IPS-NIHi11 (cell line): ENCODE measurements at regions not wholly inside any gene's neighbourhood (a gene's known extent, or its start where the extent isn't known, plus 50 kb on each side); places are given as distances from the start of the nearest gene placed in this dataset.
"Not testable (repeated sequence)": the region's sequence is repeated elsewhere in the genome, so short reads cannot be mapped to it uniquely, and the experiment has no call there.

ENCODE experiments used
- DNase-seq: peaks from one replicate; pipeline ENCODE4 v3.0.0; 2012; ENCODE audit warnings: mixed read lengths, low spot score

DNA sequence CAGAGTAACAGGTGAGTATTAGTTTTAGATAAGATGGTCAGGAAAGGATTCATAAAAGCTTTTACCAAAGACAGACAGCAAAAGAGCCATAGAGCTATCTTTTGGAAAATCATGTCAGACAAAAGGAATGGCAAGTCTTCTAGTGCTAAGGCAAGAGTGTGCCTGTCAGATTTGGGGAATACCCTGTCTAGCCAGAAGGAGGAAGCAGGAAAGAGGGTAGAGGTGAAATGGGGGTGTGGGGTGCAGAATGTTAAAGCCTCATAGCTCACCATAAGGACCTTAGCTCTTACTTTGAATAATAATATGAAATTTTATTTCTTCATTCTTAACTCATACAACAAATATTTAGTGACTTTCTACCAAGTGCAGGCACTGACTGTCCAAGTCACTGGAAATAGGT lies 512.1 kb upstream of the ROBO2 start:
- no peak for DNase-seq

GRCh38 chr3:76532158-76532822 lies 507.6 kb upstream of the ROBO2 start:
- DNase-seq: no peak

GRCh38 chr3:76533710-76534109 lies 506.2 kb upstream of the ROBO2 start:
- DNase-seq: not testable (repeated sequence)

- DNase-seq: not testable (repeated sequence)
These were observed 502.0 kb upstream of the ROBO2 start for GRCh38 chr3:76537857-76538256.

GRCh38 chr3:76547674-76548073 lies 492.2 kb upstream of the ROBO2 start:
- no peak for DNase-seq

- no peak for DNase-seq
These were observed 489.2 kb upstream of the ROBO2 start for GRCh38 chr3:76550522-76551201.

DNA sequence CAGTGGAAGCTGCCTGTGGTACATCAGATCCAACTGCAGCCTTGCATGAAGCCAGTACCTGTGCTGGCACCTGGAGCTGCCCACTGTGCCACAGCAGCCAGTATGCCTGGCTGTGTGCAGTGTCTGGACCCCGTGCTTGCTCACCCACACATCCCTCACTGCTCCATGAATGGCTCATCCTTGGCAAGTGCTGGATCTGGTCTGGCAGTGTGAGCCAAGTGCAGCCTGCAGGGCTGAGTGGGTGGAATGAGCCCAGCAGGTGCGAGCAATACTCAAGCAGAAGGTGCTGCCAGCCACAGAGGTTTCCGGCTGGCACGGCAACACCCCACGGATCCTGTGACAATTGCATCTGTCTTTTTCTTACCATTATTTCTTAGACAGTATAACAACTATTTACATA lies 488.2 kb upstream of the ROBO2 start:
- DNase-seq: no peak

- no peak for DNase-seq
These were observed 487.2 kb upstream of the ROBO2 start for GRCh38 chr3:76552653-76553052.

GRCh38 chr3:76554707-76555106 lies 485.2 kb upstream of the ROBO2 start:
- no peak for DNase-seq

DNA sequence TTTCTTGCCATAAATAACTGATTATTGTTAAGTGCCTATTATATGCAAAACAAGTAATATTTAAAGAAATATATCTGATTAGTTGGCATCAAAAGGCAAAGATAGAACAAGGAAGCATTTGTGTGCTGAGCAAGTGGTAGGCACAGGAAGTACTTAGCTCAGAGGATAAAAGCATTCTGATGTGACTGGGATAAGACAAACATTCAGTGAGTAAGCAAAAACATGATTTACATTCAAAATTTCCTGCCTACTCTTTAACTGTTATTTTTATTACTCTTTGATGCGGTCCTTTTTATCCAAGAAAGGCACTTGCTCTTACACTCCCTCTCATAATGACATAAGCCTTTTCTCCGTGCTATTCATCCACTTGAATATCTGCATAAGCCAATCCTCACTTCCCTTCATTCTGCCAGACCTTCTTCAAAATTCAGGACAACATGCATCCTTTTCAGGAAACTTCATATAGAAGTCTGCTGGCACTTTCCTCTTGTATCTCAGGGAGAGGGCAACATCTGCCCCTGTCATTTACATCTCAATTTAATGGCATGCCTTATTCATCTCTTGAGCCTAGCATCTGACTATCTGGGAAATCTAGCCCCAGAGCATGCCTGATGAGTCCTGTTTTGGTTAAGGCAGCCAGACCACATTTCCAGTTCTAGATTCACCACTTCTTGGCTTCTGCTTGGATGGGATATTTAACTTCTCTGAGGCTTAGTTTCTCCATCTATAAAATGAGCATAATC lies 478.2 kb upstream of the ROBO2 start:
- no peak for DNase-seq

- DNase-seq: no peak
These were observed 474.2 kb upstream of the ROBO2 start for GRCh38 chr3:76565496-76566210.

DNA sequence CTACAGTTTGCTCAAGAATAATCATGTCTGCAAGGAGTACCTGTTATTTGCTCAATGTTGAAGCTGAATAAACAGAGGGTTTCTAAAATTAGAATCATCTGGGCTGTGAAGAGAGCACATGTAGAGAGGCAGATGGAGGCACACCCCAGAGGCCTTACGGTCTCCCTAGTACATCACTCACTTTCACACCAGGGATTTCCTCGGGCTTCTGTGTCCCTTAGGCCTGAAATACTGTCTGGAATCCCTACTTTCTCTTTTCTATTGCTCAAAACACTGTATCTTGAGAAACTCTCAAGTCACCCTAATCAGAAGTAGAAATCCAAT lies 473.7 kb upstream of the ROBO2 start:
- DNase-seq: no peak

DNA sequence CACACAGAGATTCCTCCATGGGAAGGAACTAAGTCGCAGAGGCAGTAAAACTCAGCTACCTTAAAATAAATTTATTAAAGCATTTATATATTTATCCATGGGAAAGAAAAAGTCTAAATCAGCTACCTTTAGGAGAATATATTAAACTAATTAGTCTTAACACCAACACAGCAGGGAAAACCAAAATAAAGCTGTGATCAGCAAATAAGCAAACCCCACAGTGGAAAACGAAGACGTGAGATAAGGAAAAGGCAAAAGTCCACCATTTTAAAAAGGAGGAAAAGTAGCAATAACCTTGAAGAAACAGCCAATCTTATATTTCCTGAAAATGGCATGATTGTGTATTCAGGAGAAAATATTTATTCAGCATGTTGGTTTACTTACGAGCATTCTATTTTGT lies 473.0 kb upstream of the ROBO2 start:
- no peak for DNase-seq

DNA sequence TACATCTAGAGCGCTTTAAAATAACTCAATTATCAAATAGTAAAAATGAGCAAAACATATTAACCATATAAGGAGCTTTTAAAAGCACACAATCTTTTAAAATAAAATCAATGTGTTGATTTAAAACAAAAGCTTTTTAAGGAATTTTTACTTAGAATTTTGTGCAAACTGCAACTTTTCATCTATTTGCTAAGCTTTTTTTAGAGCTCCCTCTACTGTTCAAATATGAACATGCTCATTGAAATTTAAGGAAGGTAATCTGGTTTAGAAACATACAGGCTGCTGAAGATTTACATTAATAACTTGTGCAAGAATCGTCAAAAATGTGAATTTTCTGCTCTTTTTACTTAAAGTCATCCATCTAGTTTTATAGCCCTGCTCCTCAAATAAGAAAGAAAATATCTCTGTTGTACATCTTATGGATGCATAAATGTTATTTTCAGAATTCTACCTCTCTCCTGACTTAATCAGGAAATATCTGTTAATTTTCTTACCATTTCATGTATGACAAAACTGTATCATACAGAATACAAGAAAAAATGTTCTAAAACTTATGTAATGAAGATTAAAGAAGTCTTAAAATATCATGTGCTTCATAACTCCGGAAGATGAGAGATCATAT lies 469.4 kb upstream of the ROBO2 start:
- DNase-seq: peak; percentile 11

GRCh38 chr3:76576201-76576600 lies 463.7 kb upstream of the ROBO2 start:
- DNase-seq: no peak

DNA sequence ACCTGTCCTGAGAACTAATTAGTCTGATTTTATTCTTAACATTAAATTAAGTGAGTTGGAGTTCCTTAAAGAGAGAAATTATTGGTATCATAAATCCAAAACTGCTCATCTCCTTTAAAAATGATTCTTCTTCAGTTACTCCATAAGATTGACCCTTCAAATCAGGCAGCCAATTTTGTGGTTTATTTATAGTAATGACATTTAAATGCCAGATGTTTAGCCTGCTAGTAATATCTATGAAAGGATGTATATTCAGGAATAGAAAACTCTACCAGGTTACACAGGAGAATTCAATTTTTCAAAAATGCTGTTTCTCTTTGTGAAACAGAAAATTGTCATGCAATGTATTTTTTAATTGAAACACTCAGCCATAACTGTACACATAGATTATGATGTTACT lies 457.8 kb upstream of the ROBO2 start:
- DNase-seq: no peak

GRCh38 chr3:76582632-76583378 lies 457.1 kb upstream of the ROBO2 start:
- no peak for DNase-seq

DNA sequence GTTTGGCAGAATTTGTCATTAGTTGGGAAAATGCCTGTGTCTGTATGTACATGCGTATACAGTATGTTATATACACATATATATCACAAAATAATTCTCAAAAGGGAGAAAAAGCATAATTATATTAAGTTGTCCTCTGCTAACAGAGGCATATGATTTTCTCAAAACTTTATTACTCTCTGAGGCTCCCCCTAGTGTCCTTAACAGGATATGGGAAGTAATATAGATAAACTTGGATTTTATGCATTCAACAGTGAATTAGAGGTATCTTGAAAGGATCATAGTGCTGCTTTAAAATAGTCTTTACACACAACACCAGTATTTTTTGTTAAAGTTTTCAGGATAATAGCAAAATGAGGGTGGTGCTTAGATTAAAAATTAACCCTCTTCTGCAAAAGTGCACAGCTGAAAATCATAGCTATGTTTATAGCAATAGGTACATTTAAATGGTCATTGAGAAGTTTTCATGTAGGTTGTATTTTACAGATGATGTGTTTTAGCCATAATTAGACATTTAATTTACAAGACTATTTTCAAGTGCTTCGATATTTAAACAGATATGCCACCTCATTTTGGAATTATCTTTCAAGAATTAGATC lies 454.0 kb upstream of the ROBO2 start:
- peak; percentile 29 for DNase-seq

DNA sequence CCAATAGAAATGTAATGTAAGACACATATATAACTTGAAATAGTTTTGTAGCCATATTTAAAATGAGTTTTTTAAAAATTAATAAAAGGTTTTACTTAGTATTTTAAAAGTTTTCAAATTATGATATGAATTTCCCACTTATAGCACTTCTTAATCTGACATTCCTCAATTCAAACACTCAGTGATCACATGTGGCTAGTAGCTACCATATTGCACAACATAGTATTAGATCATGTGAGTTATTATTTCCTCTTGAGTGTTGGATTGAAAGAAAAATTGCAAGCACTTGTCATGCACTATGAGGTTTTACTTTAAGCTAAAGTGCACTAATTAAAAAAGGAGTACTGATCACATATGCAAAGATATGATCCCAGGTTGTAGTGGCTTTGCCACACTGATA lies 453.4 kb upstream of the ROBO2 start:
- DNase-seq: no peak

DNA sequence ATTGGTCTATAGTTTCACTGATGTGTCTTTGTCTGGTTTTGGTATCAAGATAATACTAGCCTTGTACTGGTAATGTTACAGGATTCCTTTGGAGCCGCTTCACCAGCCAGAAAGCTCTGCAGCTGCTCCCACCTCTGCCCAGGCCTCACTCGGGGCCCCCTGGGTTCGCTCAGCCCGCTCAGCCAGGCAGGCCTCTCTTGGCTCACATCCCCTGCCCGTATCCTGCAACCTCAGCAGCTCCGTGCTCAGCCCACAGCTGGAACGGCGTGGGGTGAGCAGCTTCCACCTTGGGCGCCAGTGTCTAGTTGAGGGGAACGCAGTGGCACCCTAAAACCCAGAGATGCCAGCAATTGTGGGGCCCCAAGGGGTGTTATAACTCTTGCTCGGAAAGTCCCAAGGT lies 429.7 kb upstream of the ROBO2 start:
- no peak for DNase-seq

- DNase-seq: no peak
These were observed 424.2 kb upstream of the ROBO2 start for GRCh38 chr3:76615719-76616118.
